GM18873 (cell line): ENCODE measurements at regions not wholly inside any gene's neighbourhood (a gene's known extent, or its start where the extent isn't known, plus 50 kb on each side); places are given as distances from the start of the nearest gene placed in this dataset.

Experiments
- ATAC-seq: cut with Tn5 transposase; IDR thresholded peaks from one replicate; pipeline ENCODE4 v1.9.1; 2021; ENCODE audit warnings: mild to moderate bottlenecking, moderate library complexity, moderate number of reproducible peaks; ENCODE audit not compliant: unreplicated experiment, low FRiP score

GRCh38 chr1:38115682-38116202, 69.1 kb upstream of the POU3F1 start:
- no peak for ATAC-seq

DNA sequence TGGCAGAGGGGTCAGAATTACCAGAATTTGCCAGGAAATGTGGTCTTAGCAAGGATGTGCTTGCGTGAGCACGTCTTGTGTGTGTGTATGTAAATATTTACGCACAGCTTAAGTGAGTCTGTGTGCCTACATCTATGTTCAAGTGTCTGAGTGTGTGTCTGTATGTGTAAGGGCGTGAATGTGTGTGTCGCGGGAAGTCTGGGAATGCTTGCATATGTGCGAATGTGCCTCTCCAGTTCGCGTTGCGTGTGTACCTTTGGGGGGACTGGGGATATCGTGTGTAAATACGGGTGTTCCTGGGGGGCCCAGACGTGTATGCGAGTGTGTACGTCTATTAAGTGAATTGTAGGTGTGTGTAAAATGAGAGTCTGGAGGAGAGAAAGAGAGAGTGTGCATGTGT, 68.6 kb upstream of the POU3F1 start:
- no peak for ATAC-seq

- ATAC-seq = no peak
Measured at GRCh38 chr1:38114241-38115026, 67.8 kb upstream of the POU3F1 start.

DNA sequence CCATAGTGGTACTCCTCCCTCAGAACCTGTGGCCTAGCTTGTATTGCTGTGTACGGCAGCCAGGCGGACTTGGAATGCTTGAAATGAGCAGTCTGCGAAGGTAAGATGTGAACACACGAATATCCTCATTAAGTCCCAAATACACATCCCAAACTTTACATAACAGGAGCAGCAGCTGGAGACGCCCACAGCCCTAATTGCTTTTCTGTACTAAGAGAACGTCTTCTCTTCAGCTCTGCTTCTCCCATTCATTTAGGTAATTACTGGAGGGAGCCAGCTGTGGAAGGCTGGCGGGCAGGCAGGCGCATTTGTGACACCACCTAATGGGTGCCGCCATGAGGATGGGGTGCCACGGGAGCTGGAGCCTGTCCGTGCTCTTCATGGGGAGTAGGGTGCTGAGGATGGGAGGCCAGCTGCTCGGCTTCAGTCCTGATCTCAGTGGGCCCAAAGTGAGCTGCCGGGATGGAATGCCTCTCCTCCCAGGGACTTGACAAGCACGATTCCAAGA, 66.6 kb upstream of the POU3F1 start:
- no peak for ATAC-seq

GRCh38 chr1:38111589-38111988, 65.0 kb upstream of the POU3F1 start:
- no peak for ATAC-seq

DNA sequence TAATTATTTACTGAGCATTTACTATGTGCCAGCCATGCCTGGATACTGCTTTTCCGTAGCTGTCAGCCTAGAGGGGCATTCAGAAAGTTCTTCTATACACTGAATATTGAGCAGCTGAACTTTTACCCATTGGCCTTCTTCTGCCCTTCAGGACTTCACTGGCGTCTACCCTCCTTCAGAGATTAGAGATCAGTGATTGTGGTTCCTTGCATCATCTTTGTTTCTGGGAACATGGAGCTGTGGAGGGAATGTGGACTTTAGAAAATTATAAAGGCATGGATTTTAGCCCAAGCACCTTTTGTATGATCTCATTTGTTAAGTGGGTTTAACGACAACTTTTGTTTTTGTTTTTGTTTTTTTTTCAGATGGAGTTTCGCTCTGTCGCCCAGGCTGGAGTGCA, 58.7 kb upstream of the POU3F1 start:
- ATAC-seq = no peak

- ATAC-seq = no peak
Measured at GRCh38 chr1:38102636-38103035, 56.0 kb upstream of the POU3F1 start.

DNA sequence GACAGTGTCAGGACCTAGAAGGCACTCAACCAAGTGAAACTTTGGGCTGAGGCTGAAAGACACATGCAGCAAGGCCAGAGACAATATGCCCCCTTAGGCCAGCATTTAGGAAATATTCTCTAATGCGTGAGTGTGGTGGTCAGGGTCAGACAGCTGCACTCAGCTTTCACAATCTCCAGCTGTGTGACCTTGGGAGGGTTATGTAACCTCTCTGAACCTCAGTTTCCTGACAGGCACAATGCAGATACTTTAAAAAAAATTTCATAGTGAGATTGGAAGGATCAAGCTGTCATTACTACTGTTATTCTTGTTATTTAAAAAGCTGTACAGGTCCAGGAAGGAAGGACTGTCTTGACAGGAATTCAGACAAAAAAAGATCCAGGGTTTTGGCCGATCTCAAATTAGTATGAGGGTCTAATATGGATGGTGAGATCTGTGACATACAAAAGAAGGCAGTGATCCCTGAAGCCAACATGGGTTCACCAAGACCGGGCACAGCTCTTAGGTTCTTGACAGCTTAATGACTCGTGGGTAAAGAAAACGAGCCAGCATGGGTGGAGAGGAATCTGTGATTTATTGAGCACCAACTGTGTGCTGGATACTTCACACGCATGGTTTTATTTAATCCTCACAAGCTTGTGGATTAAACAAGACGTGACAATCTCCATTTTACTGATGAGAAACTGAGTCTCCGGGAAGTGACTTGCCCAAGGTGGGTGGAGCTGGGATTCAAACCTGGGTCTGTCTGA, 54.6 kb upstream of the POU3F1 start:
- no peak for ATAC-seq

GRCh38 chr1:38098101-38098847, 51.7 kb upstream of the POU3F1 start:
- ATAC-seq = no peak

GRCh38 chr1:38097284-38097898, 50.8 kb upstream of the POU3F1 start:
- no peak for ATAC-seq
